Thyroid gland (tissue), 4 donors: ENCODE measurements at regions not wholly inside any gene's neighbourhood (a gene's known extent, or its start where the extent isn't known, plus 50 kb on each side); places are given as distances from the start of the nearest gene placed in this dataset.

Source experiments
- DNase-seq, 2 donors: peaks; one replicate each; pipeline ENCODE4 v3.0.0-alpha.2; 2019
- H3K27ac ChIP-seq, 3 donors: fragments of 200-600 bp; sonication (generic); 1 replicate in 2 of 3; 2 replicates in 1 of 3; pipeline ENCODE4 v1.5.1; 2016 to 2019; ENCODE audit warnings: mild to moderate bottlenecking in 1 of 3, moderate library complexity in 1 of 3
- H3K27me3 ChIP-seq: fragments of 200-600 bp; sonication (generic); one replicate; pipeline ENCODE4 v1.5.1; 2019
- H3K36me3 ChIP-seq, 2 donors: fragments of 200-600 bp; sonication (generic); one replicate each; pipeline ENCODE4 v1.5.1; 2016 to 2019
- H3K4me1 ChIP-seq, 2 donors: fragments of 200-600 bp; sonication (generic); one replicate each; pipeline ENCODE4 v1.5.1; 2017 to 2019
- H3K4me3 ChIP-seq, 3 donors: fragments of 200-600 bp; sonication (generic); replicated peaks in 1 of 3; 1 replicate in 2 of 3; 2 replicates in 1 of 3; pipeline ENCODE4 v1.5.1; 2016; ENCODE audit warnings: mild to moderate bottlenecking in 1 of 3
- H3K9me3 ChIP-seq: fragments of 200-600 bp; sonication (generic); one replicate; pipeline ENCODE4 v1.5.1; 2017
- CTCF ChIP-seq, 6 experiments: fragments of 200-600 bp in 3 of 6; fragments of 450-650 bp in 3 of 6; sonication (generic) in 3 of 6; IDR thresholded peaks; one replicate each; pipeline ENCODE4 v1.5.1; 2016 to 2019; ENCODE audit warnings: antibody characterized with exemption in 6 of 6, mild to moderate bottlenecking in 2 of 6, inconsistent platforms in 1 of 6, moderate library complexity in 1 of 6
- POLR2A ChIP-seq, 2 donors: fragments of 450-650 bp; IDR thresholded peaks; one replicate each; pipeline ENCODE4 v1.6.1; 2017; ENCODE audit warnings: antibody characterized with exemption in 2 of 2, mild to moderate bottlenecking in 2 of 2, moderate library complexity in 1 of 2
- WGBS, 2 donors: methylation state at CpG; one replicate each; pipeline ENCODE4 v1.1.5; 2017; 5-methylcytosine and 5-hydroxymethylcytosine counted together
- intact Hi-C: fragments of 100-400 bp; cut with DNase I; formaldehyde crosslinking; loops from one replicate; pipeline ENCODE4 v1.15.1; 2023

GRCh38 chr6:19337101-19337500, 500.1 kb upstream of the ID4 start:
- no peak overlapping the region for H3K27ac ChIP-seq
- WGBS, 2 donors, result 64 to 67% methylated on average over 6 of the region's 6 CpGs
- H3K9me3 ChIP-seq, result no peaks in the 10 kb centered on the region
- no peaks in the 10 kb centered on the region for H3K27me3 ChIP-seq
- H3K4me1 ChIP-seq, result no peaks in the 10 kb centered on the region
- no peak overlapping the region for H3K4me3 ChIP-seq
- intact Hi-C loops, result no loop called here
- no peak for DNase-seq
- no peaks in the 10 kb centered on the region for H3K36me3 ChIP-seq
- TF ChIP-seq POLR2A (IDR thresholded peaks at IDR 0.05) (no peak), CTCF (IDR thresholded peaks at IDR 0.05) (no peak)

GRCh38 chr6:19342616-19343015, 494.6 kb upstream of the ID4 start:
- no peaks in the 10 kb centered on the region for H3K4me1 ChIP-seq
- no peak overlapping the region for H3K4me3 ChIP-seq
- no peaks in the 10 kb centered on the region for H3K9me3 ChIP-seq
- no peak for DNase-seq
- intact Hi-C loops, result no loop called here
- TF ChIP-seq POLR2A (IDR thresholded peaks at IDR 0.05) (no peak), CTCF (IDR thresholded peaks at IDR 0.05) (no peak)
- H3K36me3 ChIP-seq, result no peaks in the 10 kb centered on the region
- no peaks in the 10 kb centered on the region for H3K27me3 ChIP-seq
- 89 to 91% methylated on average over 1 of the region's 1 CpG for WGBS, 2 donors
- no peak overlapping the region for H3K27ac ChIP-seq

- Histone ChIP-seq H3K4me1 (no peaks in the 10 kb centered on the region), H3K9me3 (no peaks in the 10 kb centered on the region), H3K4me3 (no peak overlapping the region), H3K27me3 (no peaks in the 10 kb centered on the region), H3K27ac (no peak overlapping the region), H3K36me3 (no peaks in the 10 kb centered on the region)
- intact Hi-C loops, result no loop called here
- TF ChIP-seq POLR2A (IDR thresholded peaks at IDR 0.05) (no peak), CTCF (IDR thresholded peaks at IDR 0.05) (no peak)
- 95 to 99% methylated on average over 3 of the region's 3 CpGs for WGBS, 2 donors
- DNase-seq, result no peak
These were observed 487.7 kb upstream of the ID4 start for GRCh38 chr6:19349429-19349828.

- Histone ChIP-seq H3K27ac (no peak overlapping the region), H3K4me1 (no peaks in the 10 kb centered on the region), H3K36me3 (no peaks in the 10 kb centered on the region), H3K9me3 (no peaks in the 10 kb centered on the region), H3K27me3 (no peaks in the 10 kb centered on the region), H3K4me3 (no peak overlapping the region)
- WGBS, 2 donors, result 74 to 81% methylated on average over 1 of the region's 1 CpG
- DNase-seq, result no peak
- TF ChIP-seq CTCF (IDR thresholded peaks at IDR 0.05) (no peak), POLR2A (IDR thresholded peaks at IDR 0.05) (no peak)
- intact Hi-C loops, result no loop called here
These were observed 483.0 kb upstream of the ID4 start for GRCh38 chr6:19354181-19354580.

GRCh38 chr6:19356692-19357091, 480.5 kb upstream of the ID4 start:
- no peaks in the 10 kb centered on the region for H3K27me3 ChIP-seq
- H3K4me1 ChIP-seq, result no peaks in the 10 kb centered on the region
- H3K4me3 ChIP-seq, result no peak overlapping the region
- no peaks in the 10 kb centered on the region for H3K9me3 ChIP-seq
- TF ChIP-seq POLR2A (IDR thresholded peaks at IDR 0.05) (no peak), CTCF (IDR thresholded peaks at IDR 0.05) (no peak)
- intact Hi-C loops, result no loop called here
- DNase-seq, result no peak
- H3K36me3 ChIP-seq, result no peaks in the 10 kb centered on the region
- H3K27ac ChIP-seq, result no peak overlapping the region
- 97 to 98% methylated on average over 2 of the region's 2 CpGs for WGBS, 2 donors
